WTC11 (cell line): ENCODE measurements at regions not wholly inside any gene's neighbourhood (a gene's known extent, or its start where the extent isn't known, plus 50 kb on each side); places are given as distances from the start of the nearest gene placed in this dataset.

Experiments
- ATAC-seq: fragments of 200-7000 bp; cut with Tn5 transposase; 2 replicates; pipeline ENCODE4 v1.10.0; 2021; ENCODE audit warnings: mild to moderate bottlenecking, moderate library complexity
- CTCF ChIA-PET: fragments of 300-600 bp; sonication (Branson Sonifier 250); formaldehyde crosslinking; loops from one replicate; lab custom pipeline; 2021; ENCODE audit warnings: antibody characterized with exemption; lab: Charles Lee
- POLR2A ChIA-PET: fragments of 350-600 bp; sonication (Branson Sonifier 250); formaldehyde crosslinking; loops from one replicate; lab custom pipeline; 2021; ENCODE audit warnings: antibody characterized with exemption; lab: Charles Lee
- DNase-seq: peaks from one replicate; pipeline ENCODE4 v3.0.0; 2021; ENCODE audit warnings: low spot score
- H3K27ac Mint-ChIP-seq: 2 replicates; pipeline ENCODE4 v1.8.0; 2021; ENCODE audit warnings: mixed read lengths
- H3K27me3 Mint-ChIP-seq: 2 replicates; pipeline ENCODE4 v1.8.0; 2021; ENCODE audit warnings: low read depth, mild to moderate bottlenecking, moderate library complexity, mixed read lengths
- H3K36me3 Mint-ChIP-seq: 2 replicates; pipeline ENCODE4 v1.8.0; 2021; ENCODE audit warnings: mixed read lengths
- H3K4me1 Mint-ChIP-seq: 2 replicates; pipeline ENCODE4 v1.8.0; 2022; ENCODE audit warnings: mixed read lengths
- H3K4me3 Mint-ChIP-seq: 2 replicates; pipeline ENCODE4 v1.8.0; 2021; ENCODE audit warnings: mild to moderate bottlenecking, moderate library complexity, mixed read lengths
- H3K9me3 Mint-ChIP-seq: 2 replicates; pipeline ENCODE4 v1.8.0; 2021; ENCODE audit warnings: mixed read lengths
- ATF2 ChIP-seq: sonication (generic); formaldehyde crosslinking; IDR thresholded peaks from 2 replicates; pipeline ENCODE4 v1.8.1; 2022; ENCODE audit warnings: low read depth, missing genetic modification reagents, borderline replicate concordance
- CDX4 ChIP-seq: fragments of 250-450 bp; sonication (Bioruptor Pico); IDR thresholded peaks from 2 replicates; pipeline ENCODE4 v1.9.0; 2021; ENCODE audit warnings: moderate library complexity, mild to moderate bottlenecking, inconsistent platforms, borderline replicate concordance
- ERG ChIP-seq: fragments of 250-450 bp; sonication (Bioruptor Pico); IDR thresholded peaks from 2 replicates; pipeline ENCODE4 v1.8.0; 2021; ENCODE audit warnings: mild to moderate bottlenecking
- ETV6 ChIP-seq: sonication (generic); formaldehyde crosslinking; IDR thresholded peaks from 2 replicates; pipeline ENCODE4 v1.8.1; 2022; ENCODE audit warnings: mild to moderate bottlenecking, missing genetic modification reagents
- FOXJ3 ChIP-seq: sonication (generic); formaldehyde crosslinking; IDR thresholded peaks from 2 replicates; pipeline ENCODE4 v1.9.0; 2021; ENCODE audit warnings: missing genetic modification reagents, mild to moderate bottlenecking, borderline replicate concordance
- GABPB1 ChIP-seq: sonication (generic); formaldehyde crosslinking; IDR thresholded peaks from 2 replicates; pipeline ENCODE4 v1.8.1; 2023; ENCODE audit warnings: mild to moderate bottlenecking, missing genetic modification reagents
- GRHL2 ChIP-seq: fragments of 250-450 bp; sonication (Bioruptor Pico); IDR thresholded peaks from 2 replicates; pipeline ENCODE4 v1.8.0; 2022; ENCODE audit warnings: mild to moderate bottlenecking, moderate library complexity; ENCODE audit not compliant: insufficient replicate concordance, severe bottlenecking
- GTF2I ChIP-seq: fragments of 250-450 bp; sonication (Bioruptor Pico); conservative IDR thresholded peaks from 2 replicates; pipeline ENCODE4 v1.4.0; 2021; ENCODE audit warnings: mild to moderate bottlenecking
- HMGA2 ChIP-seq: fragments of 250-450 bp; sonication (Bioruptor Pico); IDR thresholded peaks from 2 replicates; pipeline ENCODE4 v1.4.0; 2021; ENCODE audit warnings: mild to moderate bottlenecking, moderate library complexity
- IRF2 ChIP-seq: sonication (generic); formaldehyde crosslinking; IDR thresholded peaks from 2 replicates; pipeline ENCODE4 v1.8.0; 2022; ENCODE audit warnings: low read depth, missing genetic modification reagents, borderline replicate concordance
- KAT7 ChIP-seq: sonication (generic); formaldehyde crosslinking; IDR thresholded peaks from 2 replicates; pipeline ENCODE4 v1.8.1; 2023; ENCODE audit warnings: missing genetic modification reagents, mild to moderate bottlenecking, borderline replicate concordance
- MYBL2 ChIP-seq: sonication (generic); formaldehyde crosslinking; IDR thresholded peaks from 2 replicates; pipeline ENCODE4 v1.8.1; 2023; ENCODE audit warnings: mild to moderate bottlenecking, moderate library complexity, missing genetic modification reagents
- NFYB ChIP-seq: sonication (generic); formaldehyde crosslinking; conservative IDR thresholded peaks from 2 replicates; pipeline ENCODE4 v1.8.0; 2022; ENCODE audit warnings: low read depth, missing genetic modification reagents
- PRRX2 ChIP-seq: fragments of 250-450 bp; sonication (Bioruptor Pico); IDR thresholded peaks from 2 replicates; pipeline ENCODE4 v1.8.0; 2021; ENCODE audit warnings: mild to moderate bottlenecking
- SMAD3 ChIP-seq: sonication (generic); formaldehyde crosslinking; IDR thresholded peaks from 2 replicates; pipeline ENCODE4 v1.8.0; 2022; ENCODE audit warnings: missing genetic modification reagents, mild to moderate bottlenecking, borderline replicate concordance
- SMAD4 ChIP-seq: sonication (generic); formaldehyde crosslinking; IDR thresholded peaks from 2 replicates; pipeline ENCODE4 v1.8.0; 2022; ENCODE audit warnings: mild to moderate bottlenecking, missing genetic modification reagents
- STAT6 ChIP-seq: sonication (generic); formaldehyde crosslinking; conservative IDR thresholded peaks from 2 replicates; pipeline ENCODE4 v1.8.1; 2023; ENCODE audit warnings: mild to moderate bottlenecking, low read depth, missing genetic modification reagents, moderate library complexity
- ZMAT4 ChIP-seq: fragments of 250-450 bp; sonication (Bioruptor Pico); IDR thresholded peaks from 2 replicates; pipeline ENCODE4 v1.9.0; 2021; ENCODE audit warnings: mild to moderate bottlenecking
- ZNF121 ChIP-seq: sonication (generic); formaldehyde crosslinking; IDR thresholded peaks from 2 replicates; pipeline ENCODE4 v1.8.0; 2023; ENCODE audit warnings: missing genetic modification reagents
- ZNF219 ChIP-seq: sonication (generic); formaldehyde crosslinking; IDR thresholded peaks from 2 replicates; pipeline ENCODE4 v1.8.0; 2023; ENCODE audit warnings: missing genetic modification reagents, mild to moderate bottlenecking, borderline replicate concordance
- ZNF263 ChIP-seq: sonication (generic); formaldehyde crosslinking; IDR thresholded peaks from 2 replicates; pipeline ENCODE4 v1.8.1; 2022; ENCODE audit warnings: low read depth, mild to moderate bottlenecking, moderate library complexity, missing genetic modification reagents
- ZNF396 ChIP-seq: fragments of 250-450 bp; sonication (Bioruptor Pico); IDR thresholded peaks from 2 replicates; pipeline ENCODE4 v1.8.0; 2021; ENCODE audit warnings: mild to moderate bottlenecking, moderate library complexity, borderline replicate concordance
- ZSCAN18 ChIP-seq: fragments of 250-450 bp; sonication (Bioruptor Pico); IDR thresholded peaks from 2 replicates; pipeline ENCODE4 v2.1.2; 2022; ENCODE audit warnings: mild to moderate bottlenecking, moderate library complexity

- peaks cover 10% of the 10 kb centered on the region for H3K36me3 Mint-ChIP-seq
- no peak overlapping the region for H3K27ac Mint-ChIP-seq
- CTCF ChIA-PET = no interaction called here
- POLR2A ChIA-PET = no interaction called here
- ATAC-seq = peak; percentile 74
- TF ChIP-seq FOXJ3 (no peak), ZNF396 (no peak), GRHL2 (CRISPR knock-in tag) (no peak), SMAD4 (no peak), GABPB1 (no peak), SMAD3 (CRISPR knock-in tag) (no peak), ZNF121 (no peak), ETV6 (CRISPR knock-in tag) (no peak), STAT6 (no peak), NFYB (CRISPR knock-in tag) (no peak), IRF2 (no peak), KAT7 (CRISPR knock-in tag) (no peak)
- no peaks in the 10 kb centered on the region; the same call in 1 of the 2 replicates for H3K27me3 Mint-ChIP-seq
- H3K4me3 Mint-ChIP-seq = no peak overlapping the region
- H3K9me3 Mint-ChIP-seq = peaks cover 16% of the 10 kb centered on the region
- H3K4me1 Mint-ChIP-seq = peaks cover 42% of the 10 kb centered on the region
- DNase-seq = no peak
These were observed 572.8 kb downstream of the TFAP2A start for GRCh38 chr6:9841886-9842725.

- H3K36me3 Mint-ChIP-seq = no peaks in the 10 kb centered on the region
- no peak overlapping the region for H3K4me3 Mint-ChIP-seq
- H3K27ac Mint-ChIP-seq = no peak overlapping the region
These were observed 580.6 kb downstream of the TFAP2A start for GRCh38 chr6:9834233-9834632.

GRCh38 chr6:9831783-9832182 is 583.1 kb downstream of the TFAP2A start:
- ATAC-seq (no peak), DNase-seq (no peak)
- H3K27ac Mint-ChIP-seq = no peak overlapping the region
- no peaks in the 10 kb centered on the region for H3K36me3 Mint-ChIP-seq
- ChIA-PET POLR2A (no interaction called here), CTCF (no interaction called here)
- H3K4me1 Mint-ChIP-seq = peaks cover 5% of the 10 kb centered on the region
- H3K4me3 Mint-ChIP-seq = no peak overlapping the region
- H3K9me3 Mint-ChIP-seq = peaks cover 7% of the 10 kb centered on the region
- H3K27me3 Mint-ChIP-seq = no peaks in the 10 kb centered on the region
- TF ChIP-seq MYBL2 (CRISPR knock-in tag) (no peak), ZNF263 (no peak), ZSCAN18 (CRISPR knock-in tag) (no peak), ATF2 (CRISPR knock-in tag) (no peak), PRRX2 (CRISPR knock-in tag) (no peak), ZNF219 (CRISPR knock-in tag) (no peak), ERG (no peak), CDX4 (CRISPR knock-in tag) (no peak), HMGA2 (CRISPR knock-in tag) (no peak), GRHL2 (CRISPR knock-in tag) (no peak)

More at GRCh38 chr6:9834233-9834632, 580.6 kb downstream of the TFAP2A start:
- ChIA-PET CTCF (no interaction called here), POLR2A (no interaction called here)
- no peaks in the 10 kb centered on the region for H3K27me3 Mint-ChIP-seq
- TF ChIP-seq GTF2I (CRISPR knock-in tag) (no peak), IRF2 (no peak), ZMAT4 (CRISPR knock-in tag) (no peak)
- peaks cover 12% of the 10 kb centered on the region for H3K4me1 Mint-ChIP-seq
- DNase-seq = no peak
- H3K9me3 Mint-ChIP-seq = peaks cover 7% of the 10 kb centered on the region
- ATAC-seq = no peak
